Activated CD8-positive, alpha-beta memory T cell treated with anti-CD3 and anti-CD28 coated beads for 4 hours (primary cell): ENCODE measurements at regions not wholly inside any gene's neighbourhood (a gene's known extent, or its start where the extent isn't known, plus 50 kb on each side); places are given as distances from the start of the nearest gene placed in this dataset.

Source experiments
- DNase-seq, 2 donors: peaks; one replicate each; pipeline ENCODE4 v3.0.0-alpha.2; 2020; ENCODE audit warnings: low read depth in 2 of 2

DNA sequence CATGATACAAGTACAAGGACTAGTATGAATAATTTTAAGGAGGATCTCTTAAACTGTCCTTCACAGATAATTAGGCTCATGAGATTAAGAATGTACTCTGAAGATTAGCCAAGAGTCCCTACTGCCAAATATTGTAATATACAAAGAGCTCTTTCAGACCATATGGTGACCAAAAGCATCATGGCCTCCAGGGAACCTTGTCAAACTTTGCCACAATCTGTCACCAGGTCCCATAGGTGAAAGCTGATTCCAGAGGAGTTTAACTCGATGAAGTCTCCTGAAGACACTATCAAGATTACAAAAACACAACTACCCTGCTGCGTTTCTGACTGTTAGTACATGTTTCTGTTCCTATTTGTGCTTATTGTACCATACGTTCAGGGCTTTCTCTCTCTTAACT is 395.4 kb upstream of the ITGA1 start:
- DNase-seq: no peak

DNA sequence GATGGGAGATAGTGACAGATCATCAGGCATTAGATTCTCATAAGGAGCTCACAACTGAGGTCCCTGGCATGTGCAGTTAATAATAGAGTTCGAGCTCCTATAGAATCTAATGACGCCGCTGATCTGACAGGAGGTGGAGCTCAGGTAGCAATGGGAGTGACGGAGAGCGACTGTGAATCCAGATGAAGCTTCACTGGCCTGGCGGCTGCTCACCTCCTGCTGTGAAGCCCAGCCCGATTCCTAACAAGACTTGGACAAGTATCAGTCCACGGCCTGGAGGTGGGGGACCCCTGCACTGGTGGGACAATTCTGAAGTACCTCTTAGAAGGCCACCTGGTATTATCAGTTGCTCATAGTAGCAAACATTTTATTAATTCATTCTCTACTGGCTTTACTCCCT is 377.9 kb upstream of the ITGA1 start:
- no peak for DNase-seq

DNA sequence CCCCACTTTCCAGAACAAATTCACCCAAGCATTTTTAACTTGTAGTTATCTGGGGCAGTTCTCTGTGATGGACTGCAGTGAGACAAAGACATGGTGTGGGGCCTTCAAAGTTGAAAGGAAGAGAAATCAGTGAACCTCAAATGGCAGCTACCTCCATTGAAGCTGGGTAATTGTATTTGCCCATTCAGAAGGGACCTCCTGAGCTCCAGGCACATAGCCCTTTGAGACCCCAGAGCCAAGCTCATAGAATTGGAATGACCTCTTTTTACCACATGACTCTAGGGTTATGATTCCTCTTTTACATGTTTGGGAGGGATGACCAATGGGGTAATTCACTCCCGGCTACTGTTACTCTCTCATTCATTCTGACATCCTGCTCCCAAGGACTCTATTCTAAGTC is 368.4 kb upstream of the ITGA1 start:
- no peak for DNase-seq

DNA sequence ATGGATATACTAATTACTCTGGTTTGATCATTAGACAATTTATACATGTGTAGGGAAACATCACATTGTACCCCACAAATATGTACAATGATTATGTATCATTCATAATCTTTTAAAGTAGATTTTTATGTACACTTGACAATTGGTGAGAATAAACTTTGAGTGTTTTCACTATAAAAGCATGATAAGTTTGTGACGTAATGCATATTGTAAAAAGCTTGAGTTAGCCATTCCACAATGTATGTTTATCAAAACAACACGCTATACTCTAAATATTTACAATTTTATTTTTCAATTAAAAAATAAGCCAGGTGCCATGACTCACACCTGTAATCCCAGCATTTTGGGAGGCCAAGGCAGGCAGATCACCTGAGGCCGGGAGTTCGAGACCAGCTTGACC is 360.1 kb upstream of the ITGA1 start:
- no peak for DNase-seq

DNA sequence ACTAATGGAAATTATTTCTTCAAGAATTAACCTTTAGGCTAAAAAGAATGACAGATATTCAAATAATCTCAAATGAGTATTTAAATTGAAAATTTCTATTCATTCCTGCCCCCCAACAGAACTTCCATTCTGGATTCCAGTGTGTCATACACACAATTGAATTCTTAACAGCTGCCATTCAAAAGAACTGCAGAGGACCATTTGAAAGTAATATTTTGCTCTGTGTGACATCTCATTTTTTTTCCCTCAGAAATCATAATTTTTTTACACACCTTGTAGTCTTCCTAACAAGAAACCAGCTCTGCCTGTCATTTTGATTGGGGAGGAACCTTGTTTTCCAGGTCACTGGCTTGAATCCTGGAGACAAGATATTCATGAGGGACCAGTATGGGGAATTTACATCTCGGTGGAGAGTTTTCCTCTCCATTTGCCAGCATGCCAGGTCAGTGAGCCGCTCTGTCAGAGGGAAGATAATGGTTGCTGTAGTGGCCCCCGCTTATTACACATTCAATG is 358.7 kb upstream of the ITGA1 start:
- DNase-seq: no peak

DNA sequence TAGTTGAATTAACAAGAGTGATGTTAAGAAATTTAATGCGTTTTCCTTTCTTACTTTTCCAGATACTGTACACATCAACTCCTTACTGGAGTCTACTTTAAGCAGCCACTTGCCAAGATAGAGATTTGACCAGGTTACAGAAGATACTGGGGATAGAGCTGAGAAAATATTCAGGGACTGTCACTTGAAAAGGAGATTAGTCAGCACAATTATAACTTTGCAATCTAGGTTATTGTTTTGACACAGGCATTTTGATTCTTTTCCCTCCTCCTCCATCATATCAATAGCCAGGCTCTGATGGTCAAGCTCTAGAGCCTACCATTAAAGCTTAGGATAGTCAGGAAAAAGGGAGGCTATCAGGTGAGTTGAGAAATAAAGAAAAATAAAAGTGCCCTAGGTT is 345.9 kb upstream of the ITGA1 start:
- DNase-seq: no peak

DNA sequence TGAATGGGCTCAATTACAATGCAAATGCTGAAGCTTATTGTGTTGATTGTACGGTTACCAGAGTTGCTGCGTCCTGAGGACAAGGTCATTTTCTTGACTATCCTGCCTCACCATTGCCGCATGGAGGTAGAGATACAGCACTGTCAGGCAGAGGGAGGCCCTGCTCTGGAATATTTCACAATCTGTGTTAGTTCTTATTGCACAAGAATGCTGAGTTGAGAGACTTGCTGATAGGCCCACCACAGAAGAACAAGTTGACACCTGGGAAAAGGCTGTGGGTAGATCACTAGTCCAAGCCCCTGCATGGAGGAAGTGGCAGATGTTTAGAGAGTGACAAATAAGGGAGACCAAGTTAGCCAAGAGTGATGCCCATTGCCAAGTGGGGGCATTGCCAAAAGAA is 344.5 kb upstream of the ITGA1 start:
- DNase-seq: no peak

DNA sequence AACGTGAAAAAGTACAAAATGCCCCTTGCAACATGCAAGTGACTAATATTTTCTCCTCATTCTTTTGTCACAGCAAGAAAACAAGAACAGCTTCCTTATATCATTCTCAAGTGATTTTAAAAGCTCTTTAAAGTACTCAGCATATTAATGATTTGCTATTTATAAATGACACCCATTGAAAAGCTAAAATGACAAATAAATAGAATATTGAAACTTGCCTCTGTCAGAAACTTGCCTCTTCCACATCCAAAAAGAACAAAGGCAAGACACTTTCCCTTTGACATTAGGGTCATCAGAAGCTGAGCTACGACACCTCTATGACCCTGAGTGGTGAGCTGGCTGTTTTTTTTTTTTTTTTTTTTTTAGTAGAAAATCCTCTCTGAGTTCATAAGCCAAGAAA is 339.6 kb upstream of the ITGA1 start:
- DNase-seq: no peak

DNA sequence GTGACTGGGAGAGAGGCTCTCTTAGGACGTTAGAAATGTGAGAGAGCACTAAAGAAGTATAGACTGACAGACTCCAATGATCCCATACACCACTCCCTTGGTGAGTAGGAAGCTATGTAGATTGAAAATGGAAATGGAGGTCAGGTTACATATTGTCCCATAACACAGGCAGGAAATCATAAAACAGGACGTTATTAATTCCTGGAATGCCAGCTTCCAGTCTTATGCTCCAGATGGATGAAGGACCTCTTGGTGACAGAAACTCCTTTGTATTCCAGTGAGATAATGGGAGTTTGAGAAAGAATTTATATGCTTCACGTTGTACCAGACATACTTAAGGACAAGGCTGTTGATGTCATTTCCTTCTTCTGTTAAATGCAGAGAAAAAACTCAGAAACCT is 338.2 kb upstream of the ITGA1 start:
- DNase-seq: no peak

DNA sequence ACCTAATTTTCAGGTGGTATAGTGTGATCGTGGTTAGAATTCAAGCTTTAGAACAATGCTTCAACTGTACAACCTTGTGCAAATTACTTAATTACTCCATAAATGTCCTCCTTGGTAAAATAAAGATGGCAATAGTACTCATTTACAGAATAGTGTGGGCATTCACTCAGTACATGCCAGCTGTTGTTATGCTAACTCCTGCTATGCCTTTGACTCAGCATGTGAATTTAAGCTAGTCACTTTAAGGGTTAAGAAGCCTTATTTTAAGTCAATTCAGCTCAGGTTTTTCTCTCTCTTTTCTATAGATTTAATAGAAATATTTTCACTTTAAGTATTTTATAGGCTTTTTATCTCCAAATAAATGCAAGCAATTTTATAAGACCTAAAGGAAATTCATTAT is 335.6 kb upstream of the ITGA1 start:
- DNase-seq: no peak

DNA sequence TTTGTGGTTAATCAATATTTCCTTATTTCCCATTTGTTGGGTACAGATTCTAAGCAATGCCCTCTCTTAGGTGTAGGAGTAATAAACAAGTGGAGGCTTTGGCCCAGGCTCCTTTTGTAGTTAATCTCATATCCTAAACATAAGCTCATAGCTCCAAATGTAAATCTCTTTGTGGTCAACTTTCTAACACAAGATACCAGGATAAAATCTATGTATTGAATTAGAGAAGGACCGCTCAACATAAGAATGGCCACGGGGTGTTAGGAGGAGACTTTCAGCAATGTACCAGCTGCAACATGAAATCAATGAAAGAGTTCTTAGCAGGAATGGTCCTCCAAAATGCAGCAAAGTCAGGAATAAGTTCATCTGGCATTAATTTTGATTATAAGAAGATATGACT is 334.5 kb upstream of the ITGA1 start:
- DNase-seq: no peak

DNA sequence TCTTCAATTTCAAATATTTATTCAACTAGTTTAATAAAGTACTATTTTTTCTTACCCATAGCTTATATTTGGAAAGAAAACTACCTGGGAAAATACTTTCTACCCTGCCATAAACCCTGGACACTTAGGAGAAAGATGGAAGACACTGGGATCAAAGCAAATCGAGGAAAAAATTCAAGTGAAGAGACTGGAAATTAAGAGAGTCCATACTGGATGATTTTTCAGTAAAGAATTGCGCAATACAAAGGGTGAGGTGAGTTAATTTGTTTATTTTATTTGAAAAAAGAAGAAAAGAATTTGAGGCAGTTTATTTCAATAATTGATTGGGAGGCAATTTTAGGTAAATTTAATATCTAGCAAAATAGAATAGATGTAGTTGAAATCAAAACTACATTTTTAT is 331.8 kb upstream of the ITGA1 start:
- DNase-seq: no peak

DNA sequence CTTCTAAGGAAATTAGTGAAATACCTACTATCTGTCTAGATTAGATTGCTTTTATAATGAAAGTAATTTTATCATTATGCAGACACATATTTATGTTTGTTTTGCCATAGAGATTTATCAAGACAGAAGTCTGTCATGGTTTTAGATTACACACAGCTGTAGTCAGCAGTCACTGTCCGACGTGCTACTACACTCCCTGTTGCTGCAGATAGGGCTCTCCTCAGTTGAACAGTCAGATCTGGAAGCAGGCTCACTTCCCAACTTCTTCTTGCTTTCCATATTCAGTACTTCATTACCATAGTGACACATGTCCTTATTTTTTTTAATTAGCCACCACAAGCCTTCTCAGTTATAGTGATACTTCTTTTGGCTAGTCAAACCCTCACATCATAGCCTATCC is 329.9 kb upstream of the ITGA1 start:
- DNase-seq: no peak

DNA sequence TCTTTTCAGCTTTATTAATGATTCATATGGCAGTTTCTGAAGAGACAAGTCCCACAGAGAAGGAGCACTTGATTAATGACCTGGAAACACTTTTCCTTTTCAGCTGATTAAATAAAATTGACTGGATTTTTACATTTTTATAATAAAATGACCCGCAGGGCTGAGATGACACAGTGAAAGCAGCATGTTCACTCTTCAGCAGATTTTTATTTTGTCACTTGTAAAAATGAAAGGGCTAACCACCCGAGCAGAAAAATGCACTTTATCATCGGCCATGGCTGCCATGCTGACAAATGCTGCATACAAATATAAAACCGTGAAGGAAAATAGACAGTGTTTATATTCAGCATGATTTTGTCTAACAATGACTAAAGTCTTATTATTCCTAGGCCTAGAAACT is 321.6 kb upstream of the ITGA1 start:
- DNase-seq: no peak

DNA sequence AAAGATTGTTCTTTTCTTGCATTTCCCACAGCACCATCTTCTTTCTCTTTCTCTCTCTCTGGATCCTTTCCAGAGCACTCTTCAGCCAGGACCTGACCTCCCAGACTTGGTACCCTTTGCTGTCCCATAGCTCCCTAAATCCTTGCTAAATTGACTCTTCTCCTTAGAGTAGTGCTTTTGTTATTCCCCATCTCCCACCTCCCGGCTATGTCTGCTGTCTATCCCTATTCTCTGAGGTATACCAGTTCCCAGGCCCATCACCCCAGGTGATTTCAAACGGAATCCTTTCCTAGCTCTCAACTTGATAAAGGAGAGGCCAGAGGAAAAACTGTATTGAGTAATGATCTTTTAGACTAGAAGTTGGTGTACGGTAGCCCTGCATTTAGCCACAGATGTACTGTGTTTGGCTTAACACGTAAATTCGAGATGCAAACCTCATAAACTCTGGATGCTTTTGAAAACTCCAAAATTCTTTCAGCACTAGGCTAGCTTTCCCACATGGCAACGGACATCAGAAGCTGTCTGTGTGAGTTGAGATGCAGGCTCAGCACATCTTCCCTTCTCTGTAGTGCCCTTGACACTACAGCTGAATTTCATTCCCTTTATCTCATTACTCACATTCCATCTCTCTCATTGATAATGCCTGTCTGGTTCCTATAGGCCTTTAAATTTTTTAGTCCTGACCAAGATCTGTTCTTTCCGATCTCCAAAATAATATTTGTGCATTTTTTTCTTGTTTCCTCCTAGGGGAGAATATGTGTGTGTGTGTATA is 320.8 kb upstream of the ITGA1 start:
- no peak for DNase-seq

DNA sequence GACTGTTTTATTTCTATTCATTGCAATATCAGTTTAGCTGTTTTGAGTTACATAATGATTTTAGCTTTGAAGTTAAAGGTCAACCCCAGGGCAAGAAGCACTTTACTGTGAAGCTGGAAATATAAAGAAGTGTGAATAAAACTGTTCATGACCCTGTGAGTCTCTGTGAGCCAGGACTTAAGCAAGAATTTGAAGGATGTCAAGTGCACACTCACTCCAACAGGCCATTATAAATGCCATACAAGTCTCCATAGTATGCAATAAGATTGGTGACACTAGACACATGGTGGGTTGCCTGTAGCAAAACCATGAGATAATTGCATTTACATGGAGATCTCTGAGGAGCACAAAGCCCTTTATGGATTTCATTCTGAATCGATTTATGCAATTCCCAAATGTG is 318.7 kb upstream of the ITGA1 start:
- no peak for DNase-seq

DNA sequence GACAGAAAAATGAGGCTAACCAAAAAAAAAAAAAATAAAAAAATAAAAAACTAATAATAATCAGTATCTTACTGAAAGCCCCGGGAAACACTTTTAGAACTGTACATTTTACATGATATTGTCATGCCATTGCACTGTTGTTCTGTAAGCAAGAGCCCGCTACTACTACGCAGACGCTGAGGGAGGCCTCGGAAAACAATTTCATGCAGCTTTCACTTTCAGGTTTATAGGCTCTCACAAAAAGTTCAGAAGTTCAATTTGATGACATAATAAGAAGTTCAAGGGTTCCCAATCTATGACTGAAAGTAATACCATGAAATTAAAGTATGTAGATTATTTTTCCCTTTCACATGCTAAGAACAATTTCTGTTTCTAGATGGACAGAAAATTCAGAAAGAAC is 318.3 kb upstream of the ITGA1 start:
- DNase-seq: no peak

DNA sequence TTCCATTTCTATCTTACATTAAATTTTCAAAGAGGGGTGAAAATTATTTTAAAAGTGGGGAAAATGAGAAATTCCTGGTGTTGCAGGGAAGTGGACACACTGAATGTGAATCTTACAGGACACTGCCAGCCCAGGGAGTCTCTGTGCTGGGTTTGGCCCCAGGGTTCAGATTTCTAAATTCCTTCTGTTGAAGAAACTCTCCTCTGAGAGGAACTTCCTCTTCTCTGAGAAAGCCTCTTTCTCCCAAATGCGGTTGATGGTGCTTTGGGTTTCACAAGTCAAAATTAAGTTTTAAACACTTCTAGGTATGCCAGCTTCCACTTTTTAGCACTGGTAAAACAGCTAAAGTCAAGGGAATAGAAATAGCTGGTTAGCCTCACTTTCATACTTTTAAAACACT is 317.9 kb upstream of the ITGA1 start:
- no peak for DNase-seq

DNA sequence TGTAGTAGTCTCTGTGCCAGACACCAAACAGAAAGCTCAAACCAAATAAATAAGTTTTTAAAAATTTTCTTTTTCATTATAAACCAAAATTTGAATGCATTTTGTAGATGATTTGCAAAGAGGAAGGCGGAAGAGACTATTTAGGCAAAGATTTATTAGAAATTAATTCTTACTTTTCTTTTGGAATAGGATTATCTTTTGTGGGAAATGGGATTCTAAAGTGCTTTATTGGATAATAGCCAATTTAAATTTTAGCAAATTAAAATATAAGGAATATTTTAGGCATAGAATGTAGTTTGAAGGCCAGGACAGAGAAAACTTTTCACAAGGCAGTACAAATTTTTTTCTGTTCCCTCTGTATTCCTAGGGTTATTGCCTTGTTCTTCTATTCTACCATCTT is 311.4 kb upstream of the ITGA1 start:
- DNase-seq: no peak

DNA sequence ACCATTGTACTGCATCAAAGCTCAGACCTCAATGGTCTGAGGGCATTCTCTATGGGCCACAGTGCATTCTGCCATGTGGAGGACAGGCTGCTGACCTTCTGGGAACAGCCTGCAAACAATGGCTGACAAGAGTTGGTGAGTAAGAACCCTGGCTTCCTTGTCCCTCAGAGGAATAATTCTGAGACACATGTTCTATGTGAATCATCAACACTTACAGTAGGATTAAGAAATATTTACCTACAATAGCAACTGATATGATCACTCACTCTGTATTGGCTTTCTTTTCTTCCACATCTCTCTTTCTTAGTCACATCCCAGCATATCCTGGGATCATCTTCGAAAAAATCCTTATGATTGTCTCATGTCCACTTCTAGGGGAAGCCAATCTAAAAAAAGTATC is 306.5 kb upstream of the ITGA1 start:
- DNase-seq: no peak

DNA sequence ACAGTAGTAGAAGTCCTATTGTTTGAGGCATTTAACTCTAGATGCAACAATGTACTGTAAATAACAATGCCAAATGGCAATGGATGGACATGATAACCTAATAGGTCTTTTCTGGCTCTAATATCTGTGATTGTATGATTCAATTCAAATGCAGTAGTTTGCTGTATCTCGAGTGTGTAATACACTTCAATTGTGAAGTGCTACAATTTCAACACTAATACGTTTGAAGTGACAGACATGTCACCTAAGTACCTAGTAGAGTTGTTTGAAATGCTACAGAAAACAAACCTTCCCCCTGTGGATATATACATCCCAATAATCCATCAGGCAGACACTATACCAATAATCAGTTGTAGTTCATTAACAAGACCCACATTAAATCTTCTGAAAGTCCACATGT is 305.9 kb upstream of the ITGA1 start:
- DNase-seq: no peak

DNA sequence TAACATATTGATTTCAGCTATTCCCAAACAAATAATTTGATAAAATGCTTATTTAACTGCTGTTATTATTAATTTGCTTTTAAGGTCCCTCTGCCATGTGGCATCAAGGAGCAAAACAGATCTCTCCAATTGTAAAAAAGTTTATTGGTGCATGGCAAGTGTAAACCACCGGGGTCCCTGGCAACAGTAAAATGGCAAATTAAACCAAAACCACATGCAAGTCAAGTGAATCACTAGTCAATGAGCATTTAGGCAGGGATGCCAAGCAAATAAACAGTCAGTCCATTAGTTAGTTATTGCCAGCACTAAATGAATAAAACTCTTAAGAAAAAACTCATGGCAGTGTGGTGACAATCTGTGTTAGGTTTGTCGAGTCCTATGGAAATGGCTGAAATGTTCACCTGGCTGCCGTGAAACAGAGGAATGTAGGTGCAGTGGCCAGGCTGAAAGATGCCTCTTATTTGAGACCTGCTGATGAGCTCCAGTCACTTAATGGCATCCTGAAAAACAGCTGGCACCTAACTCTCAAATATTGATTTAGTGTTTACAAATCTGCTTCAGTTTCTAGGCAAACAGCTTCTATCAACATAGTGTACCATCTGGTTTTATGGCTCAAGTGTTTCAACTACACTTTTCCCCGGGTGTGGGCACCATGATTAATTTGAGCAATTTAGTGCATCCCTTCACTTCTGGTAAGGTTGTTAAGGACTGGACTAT is 296.5 kb upstream of the ITGA1 start:
- no peak for DNase-seq

DNA sequence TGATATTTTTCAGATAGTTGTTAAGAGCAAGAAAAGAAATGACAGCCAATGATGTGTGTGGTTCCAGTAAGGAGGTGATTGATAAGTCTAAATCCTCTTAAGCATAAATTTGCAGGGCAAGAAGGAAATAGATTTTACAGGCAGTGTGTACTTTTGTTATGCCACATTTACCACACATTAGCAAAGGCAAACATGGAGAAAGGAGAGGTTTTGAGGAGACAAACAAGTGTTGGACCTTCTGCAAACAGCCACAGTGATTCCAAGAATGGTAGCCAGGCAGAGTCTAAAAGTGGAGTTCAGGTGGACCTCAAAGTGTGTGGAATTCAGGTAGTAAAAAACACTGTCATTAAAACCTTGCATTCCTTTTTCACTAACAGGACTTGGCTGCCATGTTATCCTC is 295.9 kb upstream of the ITGA1 start:
- DNase-seq: no peak
